Sigmoid colon (tissue), 6 donors: ENCODE measurements at regions not wholly inside any gene's neighbourhood (a gene's known extent, or its start where the extent isn't known, plus 50 kb on each side); places are given as distances from the start of the nearest gene placed in this dataset.

Experiments used
- DNase-seq: peaks from one replicate; pipeline ENCODE4 v3.0.0-alpha.2; 2019
- H3K27ac ChIP-seq, 4 donors: fragments of 200-600 bp; sonication (generic); one replicate each; pipeline ENCODE4 v1.5.1; 2016 to 2019; ENCODE audit warnings: mild to moderate bottlenecking in 1 of 4
- H3K27me3 ChIP-seq, 3 donors: fragments of 200-600 bp; sonication (generic); one replicate each; pipeline ENCODE4 v1.5.1; 2019; ENCODE audit warnings: mild to moderate bottlenecking in 1 of 3
- H3K36me3 ChIP-seq, 4 donors: fragments of 200-600 bp; sonication (generic); one replicate each; pipeline ENCODE4 v1.5.1; 2016 to 2019
- H3K4me1 ChIP-seq, 4 donors: fragments of 200-600 bp; sonication (generic); one replicate each; pipeline ENCODE4 v1.5.1; 2017 to 2019
- H3K4me3 ChIP-seq, 4 donors: fragments of 200-600 bp; sonication (generic); one replicate each; pipeline ENCODE4 v1.5.1; 2017 to 2019; ENCODE audit warnings: mild to moderate bottlenecking in 2 of 4, moderate library complexity in 1 of 4
- H3K9me3 ChIP-seq, 4 donors: fragments of 200-600 bp in 3 of 4; sonication (generic) in 3 of 4; one replicate each; pipeline versions ENCODE4 v1.5.1 to v1.6.1; 2013 to 2019
- EP300 ChIP-seq, 4 donors: sonication (generic); formaldehyde crosslinking; IDR thresholded peaks; one replicate each; pipeline ENCODE4 v1.6.1; 2017; ENCODE audit warnings: antibody characterized with exemption in 4 of 4
- POLR2A ChIP-seq, 2 donors: fragments of 450-650 bp; IDR thresholded peaks; one replicate each; pipeline ENCODE4 v1.6.1; 2016; ENCODE audit warnings: antibody characterized with exemption in 2 of 2, mild to moderate bottlenecking in 2 of 2, moderate library complexity in 2 of 2
- POLR2AphosphoS5 ChIP-seq, 4 donors: sonication (generic); formaldehyde crosslinking; IDR thresholded peaks; one replicate each; pipeline ENCODE4 v1.6.1; 2017; ENCODE audit warnings: antibody characterized with exemption in 4 of 4
- WGBS, 2 donors: extraction: QIAGEN DNeasy Blood & Tissue Kit; methylation state at CpG; one replicate each; pipeline ENCODE4 v1.1.7; 2013; 5-methylcytosine and 5-hydroxymethylcytosine counted together
- intact Hi-C: fragments of 100-400 bp; cut with DNase I; formaldehyde crosslinking; loops from one replicate; pipeline ENCODE4 v1.15.1; 2023
- TF ChIP-seq, protein P1 (sequence below), 4 experiments: fragments of 450-650 bp in 3 of 4; fragments of 200-600 bp in 1 of 4; IDR thresholded peaks; one replicate each; pipeline ENCODE4 v1.5.1; 2016 to 2019; ENCODE audit warnings: antibody characterized with exemption in 4 of 4, mild to moderate bottlenecking in 3 of 4, moderate library complexity in 2 of 4
- donor health status: healthy with polysubstance abuse.
- donor health status: healthy.

DNA sequence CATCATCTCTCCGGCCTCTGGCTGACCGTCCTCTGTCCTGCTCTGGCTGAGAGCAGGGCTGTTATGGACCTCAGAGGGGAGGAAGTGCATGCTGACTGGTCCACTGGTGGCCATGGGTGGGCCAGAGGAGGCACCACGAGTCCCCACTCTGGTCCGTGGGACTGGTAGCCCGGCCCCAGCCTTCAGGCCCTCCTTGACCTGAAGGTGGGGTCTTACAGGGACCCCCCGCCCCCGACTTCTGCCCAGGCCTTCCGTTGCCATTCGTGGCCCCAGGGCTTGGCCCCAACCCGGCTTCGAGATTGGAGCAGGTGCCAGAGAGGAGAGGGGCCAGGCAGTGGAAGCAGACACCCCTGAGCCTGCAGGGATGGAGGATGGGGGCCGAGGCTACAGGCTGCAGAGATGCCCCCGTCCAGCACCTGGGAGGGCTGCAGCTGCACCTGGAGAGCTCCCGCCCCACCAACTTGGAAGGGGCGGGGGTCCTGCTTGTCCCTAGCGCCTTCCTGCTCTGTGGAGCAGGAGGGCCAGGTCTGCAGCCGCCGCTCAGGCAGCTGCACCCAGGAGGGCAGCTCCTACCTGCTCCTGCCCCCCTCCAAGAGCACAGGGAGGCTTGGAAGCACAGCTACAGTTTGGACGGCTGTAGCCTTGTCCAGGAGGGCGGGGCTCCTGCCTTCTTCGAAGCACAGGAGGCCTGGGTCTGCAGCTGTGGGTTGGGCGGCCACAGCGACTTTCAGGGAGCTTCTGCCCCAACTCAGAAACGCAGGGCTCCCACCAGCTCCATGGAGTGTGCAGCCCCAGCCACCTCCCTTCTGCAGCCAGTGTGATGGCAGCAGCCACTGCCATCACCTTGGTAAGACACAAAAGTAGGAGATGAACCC lies 142.5 kb downstream of the KLF13 start:
- no peaks in the 10 kb centered on the region for H3K27me3 ChIP-seq
- peaks cover 0 to 9% (median 0%) of the 10 kb centered on the region in 4 donors for H3K4me1 ChIP-seq
- H3K27ac ChIP-seq: no peak overlapping the region
- intact Hi-C loops: no loop called here
- DNase-seq: no peak
- WGBS, 2 donors: 91 to 93% methylated on average over 24 of the region's 24 CpGs
- H3K9me3 ChIP-seq: no peaks in the 10 kb centered on the region
- H3K4me3 ChIP-seq: no peak overlapping the region
- H3K36me3 ChIP-seq: no peaks in the 10 kb centered on the region
- TF ChIP-seq POLR2A (IDR thresholded peaks at IDR 0.05): no peak
- no peak for TF ChIP-seq EP300 (IDR thresholded peaks at IDR 0.05)
- TF ChIP-seq, protein P1, sequence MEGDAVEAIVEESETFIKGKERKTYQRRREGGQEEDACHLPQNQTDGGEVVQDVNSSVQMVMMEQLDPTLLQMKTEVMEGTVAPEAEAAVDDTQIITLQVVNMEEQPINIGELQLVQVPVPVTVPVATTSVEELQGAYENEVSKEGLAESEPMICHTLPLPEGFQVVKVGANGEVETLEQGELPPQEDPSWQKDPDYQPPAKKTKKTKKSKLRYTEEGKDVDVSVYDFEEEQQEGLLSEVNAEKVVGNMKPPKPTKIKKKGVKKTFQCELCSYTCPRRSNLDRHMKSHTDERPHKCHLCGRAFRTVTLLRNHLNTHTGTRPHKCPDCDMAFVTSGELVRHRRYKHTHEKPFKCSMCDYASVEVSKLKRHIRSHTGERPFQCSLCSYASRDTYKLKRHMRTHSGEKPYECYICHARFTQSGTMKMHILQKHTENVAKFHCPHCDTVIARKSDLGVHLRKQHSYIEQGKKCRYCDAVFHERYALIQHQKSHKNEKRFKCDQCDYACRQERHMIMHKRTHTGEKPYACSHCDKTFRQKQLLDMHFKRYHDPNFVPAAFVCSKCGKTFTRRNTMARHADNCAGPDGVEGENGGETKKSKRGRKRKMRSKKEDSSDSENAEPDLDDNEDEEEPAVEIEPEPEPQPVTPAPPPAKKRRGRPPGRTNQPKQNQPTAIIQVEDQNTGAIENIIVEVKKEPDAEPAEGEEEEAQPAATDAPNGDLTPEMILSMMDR (IDR thresholded peaks at IDR 0.05): no peak
- TF ChIP-seq POLR2AphosphoS5 (IDR thresholded peaks at IDR 0.05): no peak

DNA sequence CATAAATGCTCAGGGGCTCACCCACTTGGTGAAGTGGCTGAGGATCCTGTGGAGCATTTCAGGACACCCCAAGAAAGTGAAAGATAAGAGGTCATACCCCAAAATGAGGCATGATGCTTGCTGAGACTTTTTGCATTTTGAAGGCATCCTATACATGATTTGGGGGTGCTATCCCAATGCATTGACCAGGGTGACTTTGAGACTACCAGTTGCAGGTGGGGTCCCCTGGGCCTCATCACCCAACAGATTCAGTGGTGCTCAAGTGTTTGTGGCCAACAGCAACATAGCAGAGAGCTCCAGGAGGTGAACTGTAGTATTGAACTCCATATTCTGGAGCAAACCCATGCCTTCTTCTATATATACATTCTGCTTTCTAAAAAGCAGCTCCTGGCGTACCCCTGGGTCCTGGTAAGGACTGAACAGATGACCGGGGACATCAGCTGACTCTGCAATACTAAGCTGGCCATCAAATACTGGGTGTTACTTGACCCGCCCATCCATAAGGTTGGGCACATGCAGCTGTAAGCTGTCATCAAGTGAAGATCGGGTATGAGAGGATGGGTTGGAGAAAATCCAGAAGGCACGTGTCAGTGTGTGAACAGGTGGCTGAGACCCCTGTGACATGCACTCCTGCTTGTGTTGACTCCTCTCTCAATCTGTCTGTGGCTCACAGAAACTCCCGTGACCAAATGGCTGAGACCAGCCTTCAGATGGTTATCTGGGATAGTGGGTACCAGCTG lies 143.3 kb downstream of the KLF13 start:
- Histone ChIP-seq H3K27ac (no peak overlapping the region), H3K4me3 (no peak overlapping the region), H3K27me3 (no peaks in the 10 kb centered on the region), H3K36me3 (no peaks in the 10 kb centered on the region), H3K4me1 (peaks cover 0 to 9% (median 0%) of the 10 kb centered on the region in 4 donors), H3K9me3 (no peaks in the 10 kb centered on the region)
- intact Hi-C loops: no loop called here
- 65 to 82% methylated on average over 6 of the region's 6 CpGs for WGBS, 2 donors
- TF ChIP-seq, protein P1 (IDR thresholded peaks at IDR 0.05): no peak
- TF ChIP-seq POLR2AphosphoS5 (IDR thresholded peaks at IDR 0.05) (no peak), EP300 (IDR thresholded peaks at IDR 0.05) (no peak), POLR2A (IDR thresholded peaks at IDR 0.05) (no peak)
- DNase-seq: no peak

DNA sequence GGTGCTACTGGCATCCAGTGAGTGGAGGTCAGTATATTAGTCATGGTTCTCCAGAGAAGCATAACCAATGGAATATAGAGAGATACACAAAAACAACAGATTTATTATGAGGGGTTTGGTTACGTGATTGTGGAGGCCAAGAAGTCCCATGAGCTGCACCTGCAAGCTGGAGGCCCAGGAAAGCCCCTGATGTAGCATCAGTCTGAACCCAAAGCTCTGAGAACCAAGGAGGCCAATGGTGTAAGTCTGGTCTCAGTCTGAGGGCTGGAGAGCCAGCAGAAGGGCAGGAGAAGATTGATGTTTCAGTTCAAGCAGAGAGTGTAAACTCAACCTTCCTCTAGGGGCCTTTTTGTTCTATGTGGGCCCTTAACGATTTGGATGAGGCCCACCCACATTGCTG lies 144.1 kb downstream of the KLF13 start:
- DNase-seq: no peak

GRCh38 chr15:31471731-31472430 lies 145.2 kb downstream of the KLF13 start:
- TF ChIP-seq POLR2A (IDR thresholded peaks at IDR 0.05) (no peak), POLR2AphosphoS5 (IDR thresholded peaks at IDR 0.05) (no peak), EP300 (IDR thresholded peaks at IDR 0.05) (no peak)
- TF ChIP-seq, protein P1 (IDR thresholded peaks at IDR 0.05): no peak
- Histone ChIP-seq H3K27me3 (no peaks in the 10 kb centered on the region), H3K27ac (no peak overlapping the region), H3K36me3 (no peaks in the 10 kb centered on the region), H3K4me1 (peaks cover 0 to 9% (median 0%) of the 10 kb centered on the region in 4 donors), H3K9me3 (no peaks in the 10 kb centered on the region), H3K4me3 (no peak overlapping the region)
- WGBS, 2 donors: 82 to 90% methylated on average over 7 of the region's 7 CpGs
- DNase-seq: no peak
- intact Hi-C loops: no loop called here

More for the DNA sequence above, 144.1 kb downstream of the KLF13 start:
- no peaks in the 10 kb centered on the region for H3K9me3 ChIP-seq
- peaks cover 0 to 9% (median 0%) of the 10 kb centered on the region in 4 donors for H3K4me1 ChIP-seq
- H3K36me3 ChIP-seq: no peaks in the 10 kb centered on the region
- no peak for TF ChIP-seq POLR2AphosphoS5 (IDR thresholded peaks at IDR 0.05)
- TF ChIP-seq, protein P1 (IDR thresholded peaks at IDR 0.05): no peak
- WGBS, 2 donors: 76 to 88% methylated on average over 2 of the region's 2 CpGs
- H3K4me3 ChIP-seq: no peak overlapping the region
- H3K27ac ChIP-seq: no peak overlapping the region
- H3K27me3 ChIP-seq: no peaks in the 10 kb centered on the region
- intact Hi-C loops: no loop called here
